KOPT-K1 (cell line): ENCODE measurements at regions not wholly inside any gene's neighbourhood (a gene's known extent, or its start where the extent isn't known, plus 50 kb on each side); places are given as distances from the start of the nearest gene placed in this dataset.
"Not testable (repeated sequence)": the region's sequence is repeated elsewhere in the genome, so short reads cannot be mapped to it uniquely, and the experiment has no call there.

Source experiments
- H3K27ac ChIP-seq: fragments of 200-600 bp; sonication (generic); 2 replicates; pipeline ENCODE4 v1.5.1; 2016; ENCODE audit warnings: antibody characterized with exemption, mild to moderate bottlenecking, low read depth, low read length; ENCODE audit not compliant: poor library complexity, severe bottlenecking
- H3K36me3 ChIP-seq: fragments of 200-600 bp; sonication (generic); 2 replicates; pipeline ENCODE4 v1.5.1; 2017; ENCODE audit warnings: antibody characterized with exemption, mild to moderate bottlenecking, low read length, moderate library complexity; ENCODE audit not compliant: insufficient read depth
- H3K9me3 ChIP-seq: fragments of 200-600 bp; sonication (generic); 2 replicates; pipeline ENCODE4 v1.5.1; 2017; ENCODE audit warnings: antibody characterized with exemption, low read length, mild to moderate bottlenecking; ENCODE audit not compliant: insufficient read depth, poor library complexity, severe bottlenecking

GRCh38 chr4:147137280-147137679 lies 191.6 kb upstream of the TTC29 start:
- no peaks in the 10 kb centered on the region for H3K36me3 ChIP-seq
- no peak overlapping the region for H3K27ac ChIP-seq

GRCh38 chr4:147138171-147138570 lies 192.5 kb upstream of the TTC29 start:
- no peaks in the 10 kb centered on the region for H3K9me3 ChIP-seq
- no peaks in the 10 kb centered on the region for H3K36me3 ChIP-seq

More at GRCh38 chr4:147137280-147137679, 191.6 kb upstream of the TTC29 start:
- H3K9me3 ChIP-seq = no peaks in the 10 kb centered on the region

GRCh38 chr4:147139455-147140198 lies 194.0 kb upstream of the TTC29 start:
- Histone ChIP-seq H3K9me3 (no peaks in the 10 kb centered on the region), H3K27ac (no peak overlapping the region), H3K36me3 (no peaks in the 10 kb centered on the region)

More at GRCh38 chr4:147138171-147138570, 192.5 kb upstream of the TTC29 start:
- no peak overlapping the region for H3K27ac ChIP-seq

- Histone ChIP-seq H3K27ac (no peak overlapping the region), H3K9me3 (no peaks in the 10 kb centered on the region), H3K36me3 (no peaks in the 10 kb centered on the region)
Observed at GRCh38 chr4:147151763-147152162, 206.1 kb upstream of the TTC29 start.

DNA sequence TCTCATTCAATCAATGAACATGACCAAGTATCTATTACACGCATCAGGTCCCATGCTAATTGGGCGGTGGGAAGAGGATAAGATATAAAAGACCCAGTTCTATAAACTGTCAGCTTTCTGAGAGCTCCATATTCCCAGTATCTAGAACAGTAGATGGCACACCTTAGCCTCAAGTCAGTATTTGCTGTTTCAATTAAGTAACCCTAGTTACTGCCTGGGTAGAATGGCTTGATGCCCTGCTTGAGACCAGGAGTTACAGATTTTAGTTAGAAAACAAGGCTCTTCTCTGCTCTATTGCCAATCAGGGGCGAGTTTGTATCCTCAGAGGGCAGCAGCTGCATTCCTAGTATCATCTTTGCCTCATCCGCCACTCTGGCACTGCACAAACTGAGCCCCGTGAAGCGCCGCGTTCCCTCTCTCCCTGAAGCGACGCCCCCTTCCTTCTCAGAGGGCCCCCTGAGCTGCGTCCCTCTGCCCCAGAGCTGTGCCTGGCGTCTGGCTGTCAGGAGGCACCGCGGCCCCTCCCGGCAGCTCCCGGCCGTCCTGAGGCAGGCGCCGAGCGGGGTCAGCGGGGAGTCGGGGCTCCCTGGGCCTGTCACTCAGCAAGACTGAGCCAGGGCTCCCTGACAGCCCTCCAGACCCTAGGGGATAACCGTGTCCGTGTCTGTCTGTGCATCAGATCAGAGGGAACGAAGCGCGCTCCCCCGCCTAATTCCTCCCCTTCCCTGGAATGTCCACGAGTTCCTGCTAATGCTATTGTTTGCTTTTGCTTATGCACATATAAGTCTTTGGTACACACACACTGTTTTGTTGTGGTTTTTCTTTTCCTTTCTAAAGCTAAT lies 212.4 kb upstream of the TTC29 start:
- no peaks in the 10 kb centered on the region for H3K9me3 ChIP-seq
- H3K36me3 ChIP-seq = no peaks in the 10 kb centered on the region
- no peak overlapping the region for H3K27ac ChIP-seq

DNA sequence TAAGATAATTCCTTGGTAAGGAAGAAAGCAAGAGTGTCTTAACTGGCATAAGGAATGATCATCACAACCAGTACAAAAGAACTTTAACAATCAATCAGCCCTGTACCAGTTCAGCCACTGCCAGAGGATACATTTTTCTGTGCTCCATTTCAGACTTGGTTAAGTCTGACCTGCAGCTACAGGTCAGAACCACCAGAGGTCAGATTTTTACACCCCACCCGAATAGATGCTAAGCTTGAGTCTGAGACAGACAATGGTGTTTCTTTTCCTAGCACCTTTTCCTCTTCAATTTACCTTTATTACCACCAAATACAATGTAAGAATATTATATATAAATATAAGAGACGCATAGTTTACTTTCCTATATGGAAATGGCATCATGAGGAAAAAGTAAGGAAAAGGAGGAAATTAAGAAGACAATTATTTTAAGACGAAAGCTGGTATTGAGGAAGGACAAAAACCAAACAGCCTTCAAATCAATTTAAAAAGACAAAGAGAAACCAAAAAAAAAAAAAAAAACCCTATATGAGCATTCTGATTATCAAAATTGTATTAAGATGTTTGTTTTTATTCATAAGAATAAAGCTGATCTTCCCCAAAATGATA lies 215.3 kb upstream of the TTC29 start:
- H3K36me3 ChIP-seq = no peaks in the 10 kb centered on the region
- H3K9me3 ChIP-seq = no peaks in the 10 kb centered on the region
- no peak overlapping the region for H3K27ac ChIP-seq

GRCh38 chr4:147163311-147163710 lies 217.6 kb upstream of the TTC29 start:
- no peaks in the 10 kb centered on the region for H3K9me3 ChIP-seq
- H3K36me3 ChIP-seq = no peaks in the 10 kb centered on the region
- no peak overlapping the region for H3K27ac ChIP-seq

- H3K36me3 ChIP-seq = not testable (repeated sequence)
Observed at GRCh38 chr4:147168200-147168599, 222.5 kb upstream of the TTC29 start.

GRCh38 chr4:147173322-147173721 lies 227.7 kb upstream of the TTC29 start:
- H3K27ac ChIP-seq = no peak overlapping the region
- no peaks in the 10 kb centered on the region for H3K9me3 ChIP-seq
- no peaks in the 10 kb centered on the region for H3K36me3 ChIP-seq

More at GRCh38 chr4:147168200-147168599, 222.5 kb upstream of the TTC29 start:
- H3K27ac ChIP-seq, H3K9me3 ChIP-seq: not testable (repeated sequence)

GRCh38 chr4:147173797-147174432 lies 228.3 kb upstream of the TTC29 start:
- Histone ChIP-seq H3K36me3 (no peaks in the 10 kb centered on the region), H3K27ac (no peak overlapping the region), H3K9me3 (no peaks in the 10 kb centered on the region)

DNA sequence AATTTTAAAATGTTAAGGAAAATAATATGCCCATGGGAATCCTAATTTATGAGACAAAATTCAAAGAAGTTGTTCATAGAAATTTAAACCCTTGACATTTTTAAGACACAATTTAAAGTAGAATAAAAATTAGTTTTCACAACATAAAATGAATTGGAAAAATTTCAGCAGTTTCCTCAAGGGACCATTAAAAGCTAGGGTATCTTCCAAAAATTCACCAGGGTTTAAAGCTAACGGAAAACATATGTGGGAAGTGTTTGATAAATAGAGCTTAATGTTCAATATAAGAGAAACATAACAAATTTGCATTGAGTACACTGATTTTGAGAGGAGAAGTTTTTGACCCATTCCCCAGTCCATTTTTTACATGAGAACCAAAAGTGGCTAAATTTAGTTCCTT lies 228.9 kb upstream of the TTC29 start:
- H3K27ac ChIP-seq = no peak overlapping the region
- H3K36me3 ChIP-seq = no peaks in the 10 kb centered on the region
- no peaks in the 10 kb centered on the region for H3K9me3 ChIP-seq

DNA sequence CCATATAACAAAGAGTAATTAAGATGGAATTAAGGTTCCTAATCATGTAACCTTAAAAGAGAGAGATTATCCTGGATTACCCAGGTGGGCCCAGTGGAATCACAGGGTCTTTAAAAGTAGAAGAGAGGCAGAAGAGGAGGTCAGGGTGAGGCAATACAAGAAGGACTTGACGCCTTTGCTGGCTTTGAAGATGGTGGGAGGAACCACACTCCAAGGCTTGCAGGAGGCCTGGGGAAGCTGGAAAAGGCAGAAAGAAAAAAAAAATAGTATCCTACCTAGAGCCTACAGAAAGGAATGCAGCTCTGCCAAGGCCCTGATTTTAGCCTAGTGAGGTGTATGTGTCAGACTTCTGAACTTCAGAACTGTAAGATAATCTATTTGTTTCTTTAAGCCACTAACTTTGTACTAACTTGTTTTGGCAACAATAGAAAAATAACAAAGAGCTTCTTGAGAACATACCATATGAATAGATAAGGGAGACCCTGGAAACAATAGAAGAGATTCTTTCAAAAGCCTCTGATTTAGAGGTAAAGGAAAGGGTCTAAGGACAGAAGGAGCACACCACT lies 229.9 kb upstream of the TTC29 start:
- Histone ChIP-seq H3K36me3 (no peaks in the 10 kb centered on the region), H3K9me3 (no peaks in the 10 kb centered on the region), H3K27ac (no peak overlapping the region)

DNA sequence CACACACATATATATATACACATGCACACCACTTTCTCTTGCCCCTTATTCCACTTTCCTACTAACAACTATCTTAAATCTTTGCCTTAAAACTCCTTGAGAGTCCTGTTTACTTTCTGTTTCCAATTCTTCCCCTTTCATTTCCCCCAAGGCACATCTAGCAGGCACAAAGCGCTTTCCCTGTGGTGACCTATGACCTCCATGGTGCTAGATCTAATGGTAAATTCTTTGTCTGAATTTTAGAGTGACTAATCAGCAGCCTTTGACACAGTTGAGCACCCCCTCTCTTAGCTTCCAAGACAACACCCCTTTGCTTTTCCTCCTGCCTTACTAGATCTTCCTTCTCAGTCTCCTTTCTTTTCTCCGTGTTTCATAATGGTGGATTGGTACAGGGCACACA lies 236.4 kb upstream of the TTC29 start:
- no peaks in the 10 kb centered on the region for H3K36me3 ChIP-seq
- H3K9me3 ChIP-seq = no peaks in the 10 kb centered on the region
- H3K27ac ChIP-seq = no peak overlapping the region

DNA sequence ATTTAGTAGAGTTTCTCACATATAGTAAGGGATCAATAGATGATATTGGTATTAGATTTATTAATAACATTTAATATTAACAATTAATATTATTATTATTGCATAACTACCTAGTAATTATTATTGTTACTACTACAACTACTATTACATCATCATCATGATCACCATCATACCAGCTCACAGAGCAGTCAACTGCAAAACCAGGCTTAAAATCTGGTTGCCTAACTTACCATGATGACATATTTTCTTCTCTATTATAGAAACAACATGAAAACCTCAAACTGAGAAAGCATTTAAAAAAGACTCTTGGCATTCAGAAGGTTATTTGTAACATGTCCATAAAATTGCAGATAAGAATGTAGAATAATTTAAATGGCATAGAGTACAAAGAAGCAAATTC lies 247.0 kb upstream of the TTC29 start:
- H3K27ac ChIP-seq = no peak overlapping the region
- no peaks in the 10 kb centered on the region for H3K9me3 ChIP-seq
- no peaks in the 10 kb centered on the region for H3K36me3 ChIP-seq

- no peaks in the 10 kb centered on the region for H3K36me3 ChIP-seq
- H3K27ac ChIP-seq = no peak overlapping the region
- H3K9me3 ChIP-seq = no peaks in the 10 kb centered on the region
Observed at GRCh38 chr4:147194114-147194513, 248.4 kb upstream of the TTC29 start.
